Sigmoid colon (tissue), 4 donors: ENCODE measurements at regions not wholly inside any gene's neighbourhood (a gene's known extent, or its start where the extent isn't known, plus 50 kb on each side); places are given as distances from the start of the nearest gene placed in this dataset.

Experiments
- CTCF ChIP-seq, 4 experiments: fragments of 450-650 bp in 3 of 4; fragments of 200-600 bp in 1 of 4; IDR thresholded peaks; one replicate each; pipeline ENCODE4 v1.5.1; 2016 to 2019; ENCODE audit warnings: antibody characterized with exemption in 4 of 4, mild to moderate bottlenecking in 3 of 4, moderate library complexity in 2 of 4
- EP300 ChIP-seq, 4 donors: sonication (generic); formaldehyde crosslinking; IDR thresholded peaks; one replicate each; pipeline ENCODE4 v1.6.1; 2017; ENCODE audit warnings: antibody characterized with exemption in 4 of 4
- POLR2AphosphoS5 ChIP-seq, 4 donors: sonication (generic); formaldehyde crosslinking; IDR thresholded peaks; one replicate each; pipeline ENCODE4 v1.6.1; 2017; ENCODE audit warnings: antibody characterized with exemption in 4 of 4

GRCh38 chr13:107900775-107901174 is 314.6 kb downstream of the LIG4 start:
- TF ChIP-seq CTCF (IDR thresholded peaks at IDR 0.05) (no peak), EP300 (IDR thresholded peaks at IDR 0.05) (no peak), POLR2AphosphoS5 (IDR thresholded peaks at IDR 0.05) (no peak)
